ENCODE measurements at regions not wholly inside any gene's neighbourhood (a gene's known extent, or its start where the extent isn't known, plus 50 kb on each side); places are given as distances from the start of the nearest gene placed in this dataset.

GRCh38 chr14:71682337-71682736, 249.9 kb upstream of the RGS6 start:
- TF ChIP-seq CTCF (conservative IDR thresholded peaks at IDR 0.05): no peak
- no peak for TF ChIP-seq EZH2 (IDR thresholded peaks at IDR 0.05; ENCODE audit: low read depth)

Measured in PC-9 (cell line).